T-helper 17 cell (primary cell): ENCODE measurements at regions not wholly inside any gene's neighbourhood (a gene's known extent, or its start where the extent isn't known, plus 50 kb on each side); places are given as distances from the start of the nearest gene placed in this dataset.

Source experiments
- ATAC-seq: fragments of 150-1000 bp; cut with Tn5 transposase; 2 replicates; pipeline ENCODE4 v1.10.0; 2021; ENCODE audit warnings: mild to moderate bottlenecking, moderate library complexity
- DNase-seq, 3 donors: peaks; one replicate each; pipeline versions ENCODE4 v3.0.0 to v3.0.0-alpha.2; 2020 to 2021
- H3K9me3 ChIP-seq: one replicate; pipeline ENCODE4 v1.7.0; 2013; ENCODE audit warnings: low read length, mild to moderate bottlenecking; ENCODE audit not compliant: control insufficient read depth, poor library complexity, severe bottlenecking
- H3K27ac Mint-ChIP-seq: one replicate; pipeline ENCODE4 v1.8.0; 2022; ENCODE audit warnings: mild to moderate bottlenecking, moderate library complexity, mixed read lengths
- H3K27me3 Mint-ChIP-seq: one replicate; pipeline ENCODE4 v1.8.0; 2022; ENCODE audit warnings: mixed read lengths
- H3K36me3 Mint-ChIP-seq: one replicate; pipeline ENCODE4 v1.8.0; 2022; ENCODE audit warnings: low read depth, mixed read lengths
- H3K4me1 Mint-ChIP-seq: one replicate; pipeline ENCODE4 v1.8.0; 2022; ENCODE audit warnings: mild to moderate bottlenecking, mixed read lengths
- H3K4me3 Mint-ChIP-seq: one replicate; pipeline ENCODE4 v1.8.0; 2022; ENCODE audit warnings: mild to moderate bottlenecking, moderate library complexity, mixed read lengths

DNA sequence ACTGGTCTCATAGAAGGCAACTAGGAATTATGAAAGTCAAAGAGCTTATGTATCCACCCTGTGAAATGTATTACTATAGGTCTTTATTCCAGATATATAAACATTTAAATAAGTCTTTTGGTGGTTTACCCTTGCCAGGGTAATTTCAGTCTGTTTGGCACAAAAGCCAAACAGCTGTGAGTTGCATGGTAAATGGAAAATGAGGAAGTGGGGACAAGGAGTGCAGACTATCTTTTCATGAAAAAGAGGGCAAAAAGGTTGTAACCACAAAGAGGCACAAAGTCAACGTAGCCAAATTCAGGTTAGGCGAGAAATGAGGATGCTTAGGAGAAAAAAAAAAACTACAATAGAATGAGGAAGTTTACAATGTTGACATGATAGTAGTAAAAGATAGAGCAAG lies 492.3 kb upstream of the PRMT6 start:
- Mint-ChIP-seq H3K36me3 (no peaks in the 10 kb centered on the region), H3K4me3 (no peak overlapping the region), H3K27ac (no peak overlapping the region), H3K4me1 (no peaks in the 10 kb centered on the region), H3K27me3 (no peaks in the 10 kb centered on the region)
- DNase-seq (no peak), ATAC-seq (no peak)
- no peaks in the 10 kb centered on the region for H3K9me3 ChIP-seq

DNA sequence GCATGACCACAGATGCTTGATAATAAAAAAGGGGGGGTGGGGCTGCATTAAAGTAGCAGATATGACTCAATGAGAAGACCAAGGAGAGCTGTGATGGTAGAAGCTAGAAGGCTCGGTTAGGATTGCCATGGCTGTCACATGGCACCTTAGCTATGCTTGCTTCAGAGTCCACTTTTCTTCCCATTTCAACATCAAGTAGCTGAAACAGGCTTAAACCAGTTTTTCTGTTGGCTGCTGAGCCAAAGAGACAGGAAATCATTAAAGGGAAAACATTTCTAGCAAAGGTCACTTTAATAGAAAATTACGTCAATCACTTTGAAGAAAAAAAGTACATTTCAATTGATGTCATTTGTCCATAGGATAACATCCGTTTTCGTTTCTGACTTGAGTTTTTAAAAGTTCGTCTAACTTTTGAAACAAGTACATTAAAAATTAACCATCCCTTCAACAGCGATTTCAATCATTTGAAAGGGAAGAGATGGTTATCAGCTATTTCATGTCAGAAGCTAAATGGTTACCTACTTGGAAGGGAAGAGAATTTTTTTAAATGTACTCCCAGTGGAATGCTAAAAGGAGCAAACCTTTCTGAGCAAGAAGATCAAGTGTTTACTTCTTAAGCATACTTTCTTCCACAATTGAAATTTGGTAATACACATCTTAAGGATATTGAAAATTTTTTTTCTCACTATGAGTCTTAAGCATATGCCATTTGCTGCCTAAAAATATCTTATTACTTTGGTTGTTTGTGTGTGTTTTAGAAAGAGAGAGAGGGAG lies 488.1 kb upstream of the PRMT6 start:
- peaks cover 3% of the 10 kb centered on the region for H3K9me3 ChIP-seq
- no peak for ATAC-seq
- Mint-ChIP-seq H3K4me1 (no peaks in the 10 kb centered on the region), H3K4me3 (no peak overlapping the region), H3K36me3 (no peaks in the 10 kb centered on the region), H3K27me3 (no peaks in the 10 kb centered on the region), H3K27ac (no peak overlapping the region)
- no peak for DNase-seq

DNA sequence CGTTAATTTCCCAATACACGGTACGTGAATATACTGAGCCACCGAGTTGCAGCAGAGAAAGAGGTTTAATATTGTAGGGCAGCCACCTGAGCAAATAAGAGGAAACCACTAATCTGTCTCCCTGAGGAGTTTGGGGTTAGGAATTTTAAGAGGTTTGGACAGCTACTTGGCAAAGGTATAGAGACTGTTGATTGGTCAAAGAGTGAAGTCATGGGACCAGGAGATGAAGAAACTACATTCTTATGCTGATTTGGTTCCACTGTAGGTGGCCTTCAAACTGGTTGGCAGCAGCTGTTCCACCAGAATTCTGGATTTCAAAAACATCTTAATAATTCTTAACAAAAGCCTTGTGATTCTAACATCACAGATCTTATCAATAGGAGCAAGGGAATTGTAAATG lies 485.4 kb upstream of the PRMT6 start:
- no peak overlapping the region for H3K4me3 Mint-ChIP-seq
- peaks cover 3% of the 10 kb centered on the region for H3K9me3 ChIP-seq
- DNase-seq (no peak), ATAC-seq (no peak)
- H3K27me3 Mint-ChIP-seq = no peaks in the 10 kb centered on the region
- H3K27ac Mint-ChIP-seq = no peak overlapping the region
- no peaks in the 10 kb centered on the region for H3K4me1 Mint-ChIP-seq
- H3K36me3 Mint-ChIP-seq = no peaks in the 10 kb centered on the region

DNA sequence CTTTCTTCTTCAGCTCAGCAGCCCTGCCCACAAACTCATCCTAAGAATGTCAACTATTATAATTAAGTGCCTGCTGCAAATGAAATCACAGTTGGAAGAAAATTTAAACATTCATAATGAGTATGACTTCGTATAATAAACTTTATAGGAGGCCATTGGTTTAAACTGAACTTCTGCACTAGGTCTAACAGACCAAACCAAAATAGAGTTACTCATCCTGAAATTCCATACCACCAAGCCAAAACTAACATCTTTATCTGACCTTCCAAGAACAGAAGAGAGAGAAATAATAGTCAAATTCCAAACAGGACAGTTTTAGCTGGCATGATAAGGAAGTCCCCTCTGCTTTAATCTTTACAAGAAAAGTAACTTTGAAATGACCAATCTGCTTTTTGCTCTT lies 472.4 kb upstream of the PRMT6 start:
- no peaks in the 10 kb centered on the region for H3K27me3 Mint-ChIP-seq
- no peak for ATAC-seq

DNA sequence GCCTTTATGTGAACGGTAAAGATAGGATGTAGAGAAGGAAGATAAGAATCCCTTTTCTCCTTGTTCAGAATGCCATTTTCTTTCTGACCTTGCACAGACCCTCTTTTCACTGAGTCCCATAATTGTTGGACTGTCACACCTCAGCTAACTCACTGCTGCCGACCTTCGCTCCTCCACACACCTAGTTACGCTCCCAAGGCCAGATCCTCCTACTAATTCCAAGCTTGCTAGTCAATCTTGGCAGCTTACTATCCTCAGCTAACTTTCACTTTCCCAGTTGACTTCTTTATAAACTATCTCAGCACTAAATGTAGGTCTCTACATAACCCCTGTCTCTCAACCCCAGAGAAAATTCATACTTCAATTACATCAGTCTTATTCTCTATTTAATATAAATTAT lies 471.8 kb upstream of the PRMT6 start:
- H3K9me3 ChIP-seq = no peaks in the 10 kb centered on the region
- ATAC-seq (no peak), DNase-seq (no peak)
- H3K27ac Mint-ChIP-seq = no peak overlapping the region
- H3K36me3 Mint-ChIP-seq = no peaks in the 10 kb centered on the region
- no peak overlapping the region for H3K4me3 Mint-ChIP-seq
- H3K27me3 Mint-ChIP-seq = no peaks in the 10 kb centered on the region
- no peaks in the 10 kb centered on the region for H3K4me1 Mint-ChIP-seq

More for the DNA sequence above, 472.4 kb upstream of the PRMT6 start:
- Mint-ChIP-seq H3K36me3 (no peaks in the 10 kb centered on the region), H3K27ac (no peak overlapping the region), H3K4me1 (no peaks in the 10 kb centered on the region), H3K4me3 (no peak overlapping the region)
- DNase-seq = no peak
- no peaks in the 10 kb centered on the region for H3K9me3 ChIP-seq

DNA sequence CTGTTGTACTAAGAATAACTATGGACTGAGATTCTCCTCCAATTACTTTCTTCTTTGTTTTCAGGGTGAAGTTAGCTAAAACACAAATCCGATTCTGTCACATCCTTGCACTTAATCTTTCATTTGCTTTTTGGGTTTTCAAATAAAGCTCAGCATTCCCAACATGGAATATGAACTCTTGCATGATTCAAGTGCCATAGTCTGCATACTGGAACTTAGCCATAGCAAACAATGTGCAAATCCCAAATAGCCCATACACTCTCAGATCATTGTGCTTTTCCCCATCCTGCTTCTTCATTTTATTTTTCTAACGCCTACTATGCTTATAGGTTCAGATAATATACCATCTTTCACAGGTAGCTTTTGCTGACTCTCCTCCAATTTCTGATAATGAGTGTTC lies 455.8 kb upstream of the PRMT6 start:
- Mint-ChIP-seq H3K27me3 (no peaks in the 10 kb centered on the region), H3K27ac (no peak overlapping the region), H3K36me3 (no peaks in the 10 kb centered on the region), H3K4me1 (no peaks in the 10 kb centered on the region), H3K4me3 (no peak overlapping the region)
- no peaks in the 10 kb centered on the region for H3K9me3 ChIP-seq
- ATAC-seq (no peak), DNase-seq (no peak)

DNA sequence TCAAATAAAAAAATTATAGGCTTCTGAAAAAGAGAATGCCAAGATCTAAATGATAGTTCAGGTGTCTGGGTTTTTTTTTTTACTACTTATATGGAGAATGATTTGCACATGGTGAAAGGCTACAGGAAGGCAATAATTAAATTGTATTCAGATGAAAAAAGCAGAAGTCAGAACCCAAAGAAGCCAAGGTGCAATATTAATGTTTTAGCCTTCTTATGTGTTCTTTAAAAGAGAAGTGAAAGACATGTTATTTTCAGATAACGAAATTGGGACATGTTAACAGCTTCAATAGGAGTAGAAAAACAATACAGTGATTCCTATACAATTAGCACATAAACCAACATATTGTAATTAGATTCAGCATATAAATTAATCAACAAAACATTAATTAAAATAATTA lies 452.9 kb upstream of the PRMT6 start:
- Mint-ChIP-seq H3K27ac (no peak overlapping the region), H3K4me1 (no peaks in the 10 kb centered on the region), H3K4me3 (no peak overlapping the region), H3K36me3 (no peaks in the 10 kb centered on the region), H3K27me3 (no peaks in the 10 kb centered on the region)
- ATAC-seq (no peak), DNase-seq (no peak)
- H3K9me3 ChIP-seq = no peaks in the 10 kb centered on the region

DNA sequence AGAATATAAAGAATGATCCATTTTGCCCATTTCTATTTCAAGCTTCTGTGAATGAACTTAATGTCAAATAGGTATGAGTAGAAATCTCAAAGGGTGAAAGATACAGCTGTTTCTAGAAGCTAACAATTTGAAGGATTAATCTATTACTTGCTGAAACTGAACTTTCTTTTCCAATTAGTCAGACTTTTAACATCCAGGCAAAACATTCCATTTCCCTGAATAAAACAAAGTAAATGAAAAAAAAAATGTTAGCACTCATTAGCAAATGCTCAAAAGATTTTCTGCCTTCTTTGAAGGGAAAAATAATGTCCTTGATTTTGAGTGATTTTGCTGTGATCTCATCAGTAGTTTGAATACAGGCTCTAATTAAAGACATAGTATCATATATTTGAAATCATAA lies 447.6 kb upstream of the PRMT6 start:
- Mint-ChIP-seq H3K4me1 (no peaks in the 10 kb centered on the region), H3K27ac (no peak overlapping the region), H3K4me3 (no peak overlapping the region), H3K36me3 (no peaks in the 10 kb centered on the region), H3K27me3 (no peaks in the 10 kb centered on the region)
- no peaks in the 10 kb centered on the region for H3K9me3 ChIP-seq
- no peak for ATAC-seq
- DNase-seq = no peak

DNA sequence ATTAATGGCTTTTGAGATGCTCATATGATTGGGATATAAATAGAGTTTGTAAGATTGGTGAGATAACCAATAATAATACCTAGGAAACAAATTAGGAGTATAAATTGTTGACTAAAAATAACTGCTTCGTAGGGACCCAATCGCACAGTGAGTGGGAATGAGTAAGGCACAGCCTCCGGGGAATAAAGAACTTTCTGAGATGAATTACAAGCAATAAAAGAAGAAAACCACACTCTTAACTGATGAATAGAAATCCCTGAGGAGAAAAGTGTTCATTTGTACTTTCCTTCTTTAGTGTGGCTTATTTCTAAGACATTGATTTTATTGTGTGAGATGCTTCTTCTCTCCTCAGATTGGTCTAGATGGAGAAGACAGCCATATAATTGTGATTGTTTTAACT lies 443.4 kb upstream of the PRMT6 start:
- no peak for DNase-seq
- H3K27ac Mint-ChIP-seq = no peak overlapping the region
- H3K4me3 Mint-ChIP-seq = no peak overlapping the region
- ATAC-seq = no peak
- H3K36me3 Mint-ChIP-seq = no peaks in the 10 kb centered on the region
- H3K27me3 Mint-ChIP-seq = no peaks in the 10 kb centered on the region
- no peaks in the 10 kb centered on the region for H3K4me1 Mint-ChIP-seq
- H3K9me3 ChIP-seq = peaks cover 3% of the 10 kb centered on the region

DNA sequence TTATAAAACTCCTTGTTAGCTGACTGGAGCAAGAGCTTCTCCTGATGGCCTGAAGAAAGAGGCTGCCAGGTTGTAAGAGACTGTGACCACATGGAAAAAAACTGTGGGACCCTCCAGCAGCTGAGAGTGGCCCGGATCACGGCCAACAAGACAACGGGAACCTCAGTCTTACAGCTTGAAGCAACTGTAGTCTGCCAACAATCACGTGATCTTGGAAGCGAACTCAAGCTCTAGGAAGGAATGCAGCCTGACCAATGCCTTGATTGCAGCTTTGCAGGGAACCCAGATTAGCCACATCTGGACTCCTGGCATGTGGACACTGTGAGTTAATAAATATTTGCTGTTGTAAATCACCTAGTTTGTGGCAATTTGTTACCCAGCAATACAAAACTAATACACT lies 442.6 kb upstream of the PRMT6 start:
- Mint-ChIP-seq H3K27me3 (no peaks in the 10 kb centered on the region), H3K4me1 (no peaks in the 10 kb centered on the region), H3K27ac (no peak overlapping the region), H3K36me3 (no peaks in the 10 kb centered on the region), H3K4me3 (no peak overlapping the region)
- H3K9me3 ChIP-seq = peaks cover 3% of the 10 kb centered on the region
- no peak for DNase-seq
- no peak for ATAC-seq

DNA sequence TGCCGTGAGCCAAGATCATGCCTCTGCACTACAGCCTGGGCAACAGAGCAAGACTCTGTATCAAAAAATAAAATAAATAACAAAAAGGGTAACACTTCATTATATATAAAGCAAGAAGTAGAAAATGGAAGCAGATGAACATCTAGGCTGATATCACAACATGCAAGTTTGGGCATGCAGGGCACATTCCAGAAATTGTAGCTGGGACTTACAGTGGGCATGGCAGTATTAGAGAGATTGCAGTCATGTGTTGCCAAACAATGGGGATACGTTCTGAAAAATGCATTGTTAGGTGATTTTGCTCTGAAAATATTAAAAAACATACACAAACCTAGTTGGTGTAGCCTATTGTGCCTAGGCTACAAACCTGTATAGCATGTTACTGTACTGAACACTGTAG lies 441.0 kb upstream of the PRMT6 start:
- Mint-ChIP-seq H3K27me3 (no peaks in the 10 kb centered on the region), H3K27ac (no peak overlapping the region), H3K4me3 (no peak overlapping the region), H3K36me3 (no peaks in the 10 kb centered on the region), H3K4me1 (no peaks in the 10 kb centered on the region)
- no peak for ATAC-seq
- H3K9me3 ChIP-seq = peaks cover 3% of the 10 kb centered on the region
- DNase-seq = no peak

DNA sequence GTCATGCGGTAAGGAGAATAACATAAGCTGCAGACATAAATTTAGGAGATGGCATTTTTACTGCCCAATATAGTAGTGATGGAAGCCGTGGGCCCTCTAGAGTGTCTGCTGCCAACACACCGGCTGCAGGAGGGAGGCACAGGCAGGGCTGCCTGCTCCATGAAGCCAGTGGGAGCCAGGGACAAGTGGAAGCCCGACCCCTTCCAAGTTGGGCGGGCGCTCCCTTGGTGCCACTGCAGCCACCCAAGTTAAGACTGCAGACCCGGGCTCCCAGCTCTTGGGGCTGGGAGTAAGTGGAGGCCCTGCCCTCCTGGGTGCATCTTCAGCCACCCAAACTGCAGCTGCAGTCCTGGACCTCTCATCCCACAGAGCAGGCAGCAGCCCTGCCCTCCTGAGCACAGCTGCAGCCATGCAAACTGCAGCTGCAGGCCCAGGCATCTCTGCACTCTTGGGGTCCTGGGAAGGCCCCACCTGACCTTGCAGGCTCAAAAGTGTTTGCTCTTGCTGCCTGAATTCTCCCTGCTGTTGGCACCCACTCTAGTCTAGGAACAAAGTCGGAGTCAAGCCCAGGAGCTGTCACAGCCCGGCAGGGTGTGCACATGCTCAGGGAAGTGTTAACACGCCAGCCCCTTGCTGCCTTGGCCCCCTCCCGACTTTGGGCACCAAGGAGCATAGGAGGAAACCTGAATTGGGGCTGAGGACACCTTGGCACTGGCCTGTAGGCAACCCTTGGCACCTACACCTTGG lies 437.2 kb upstream of the PRMT6 start:
- no peak for DNase-seq
- H3K36me3 Mint-ChIP-seq = no peaks in the 10 kb centered on the region
- no peak overlapping the region for H3K4me3 Mint-ChIP-seq
- H3K27ac Mint-ChIP-seq = no peak overlapping the region
- ATAC-seq = no peak
- H3K9me3 ChIP-seq = peaks cover 3% of the 10 kb centered on the region
- H3K27me3 Mint-ChIP-seq = no peaks in the 10 kb centered on the region
- H3K4me1 Mint-ChIP-seq = no peaks in the 10 kb centered on the region

DNA sequence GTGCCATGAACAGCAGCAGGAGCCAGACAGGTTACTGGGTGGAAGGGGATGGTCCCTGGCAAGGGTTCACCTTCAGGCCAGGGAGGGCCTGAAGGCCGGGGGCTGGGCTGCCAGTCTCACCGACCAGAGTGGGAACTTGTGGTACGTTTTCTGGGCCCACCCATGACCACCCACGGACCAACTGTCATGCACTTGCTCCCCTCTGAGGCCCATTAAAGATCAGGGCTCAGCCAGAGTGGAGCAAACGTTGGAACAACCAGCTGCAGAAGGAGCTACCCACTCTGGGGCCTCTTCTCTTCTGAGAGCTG lies 436.7 kb upstream of the PRMT6 start:
- no peak overlapping the region for H3K4me3 Mint-ChIP-seq
- no peak overlapping the region for H3K27ac Mint-ChIP-seq
- no peaks in the 10 kb centered on the region for H3K27me3 Mint-ChIP-seq

DNA sequence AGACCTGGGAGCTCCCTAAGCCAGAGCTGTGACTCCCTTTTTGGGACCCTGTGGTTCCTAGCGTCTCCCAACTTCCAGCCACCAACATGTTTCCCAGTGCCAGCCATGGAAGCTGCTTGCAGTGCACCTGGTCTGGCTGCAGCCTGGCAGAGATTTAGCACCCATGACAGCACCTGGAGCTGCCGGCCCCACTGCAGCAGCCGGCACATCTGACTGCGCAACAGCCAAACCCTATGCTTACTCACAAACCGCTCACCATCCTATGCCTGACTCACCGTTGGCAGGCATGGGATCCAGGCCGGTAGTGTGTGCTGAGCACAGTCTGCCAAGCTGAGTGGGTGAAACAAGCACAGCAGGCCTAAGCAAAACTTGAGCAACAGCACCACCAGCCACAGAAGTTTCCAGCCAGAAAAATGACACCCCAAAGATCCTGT lies 435.9 kb upstream of the PRMT6 start:
- no peaks in the 10 kb centered on the region for H3K9me3 ChIP-seq
- Mint-ChIP-seq H3K36me3 (no peaks in the 10 kb centered on the region), H3K27me3 (no peaks in the 10 kb centered on the region), H3K4me1 (no peaks in the 10 kb centered on the region), H3K4me3 (no peak overlapping the region), H3K27ac (no peak overlapping the region)
- DNase-seq = no peak
- no peak for ATAC-seq

More for the DNA sequence above, 436.7 kb upstream of the PRMT6 start:
- Mint-ChIP-seq H3K36me3 (no peaks in the 10 kb centered on the region), H3K4me1 (no peaks in the 10 kb centered on the region)
- DNase-seq (no peak), ATAC-seq (no peak)
- peaks cover 1% of the 10 kb centered on the region for H3K9me3 ChIP-seq
